Epidermal melanocyte (primary cell): ENCODE measurements at regions not wholly inside any gene's neighbourhood (a gene's known extent, or its start where the extent isn't known, plus 50 kb on each side); places are given as distances from the start of the nearest gene placed in this dataset.

Experiments used
- DNase-seq: peaks from one replicate; pipeline ENCODE4 v3.0.0; 2011; ENCODE audit warnings: low spot score; ENCODE audit not compliant: insufficient read length

GRCh38 chr12:4107911-4108697 lies 165.5 kb upstream of the CCND2 start:
- no peak for DNase-seq

GRCh38 chr12:4107436-4107878 lies 166.1 kb upstream of the CCND2 start:
- DNase-seq: no peak

- DNase-seq: no peak
These were observed 166.9 kb upstream of the CCND2 start for GRCh38 chr12:4106621-4107020.

- DNase-seq: no peak
These were observed 168.8 kb upstream of the CCND2 start for GRCh38 chr12:4104722-4105244.

- DNase-seq: no peak
These were observed 174.3 kb upstream of the CCND2 start for GRCh38 chr12:4099276-4099675.

- DNase-seq: no peak
These were observed 182.4 kb upstream of the CCND2 start for GRCh38 chr12:4091016-4091743.

- no peak for DNase-seq
These were observed 183.6 kb upstream of the CCND2 start for GRCh38 chr12:4089956-4090355.

GRCh38 chr12:4089121-4089606 lies 184.4 kb upstream of the CCND2 start:
- DNase-seq: no peak

- no peak for DNase-seq
These were observed 185.1 kb upstream of the CCND2 start for GRCh38 chr12:4088451-4088850.

- DNase-seq: no peak
These were observed 187.1 kb upstream of the CCND2 start for GRCh38 chr12:4086481-4086880.

- DNase-seq: no peak
These were observed 189.0 kb upstream of the CCND2 start for GRCh38 chr12:4084573-4084972.

GRCh38 chr12:4082809-4083403 lies 190.7 kb upstream of the CCND2 start:
- DNase-seq: no peak

GRCh38 chr12:4080213-4080612 lies 193.3 kb upstream of the CCND2 start:
- DNase-seq: no peak

- DNase-seq: no peak
These were observed 199.4 kb upstream of the CCND2 start for GRCh38 chr12:4074129-4074528.

- no peak for DNase-seq
These were observed 196.4 kb upstream of the PARP11 start for GRCh38 chr12:4069670-4070010.

GRCh38 chr12:4068981-4069669 lies 195.9 kb upstream of the PARP11 start:
- DNase-seq: no peak

GRCh38 chr12:4064008-4064407 lies 190.8 kb upstream of the PARP11 start:
- DNase-seq: no peak

GRCh38 chr12:4059898-4060568 lies 186.8 kb upstream of the PARP11 start:
- DNase-seq: no peak

GRCh38 chr12:4056910-4057845 lies 184.0 kb upstream of the PARP11 start:
- DNase-seq: no peak

GRCh38 chr12:4054630-4055029 lies 181.4 kb upstream of the PARP11 start:
- DNase-seq: no peak
